ENCODE measurements at regions not wholly inside any gene's neighbourhood (a gene's known extent, or its start where the extent isn't known, plus 50 kb on each side); places are given as distances from the start of the nearest gene placed in this dataset.
"Not testable (repeated sequence)": the region's sequence is repeated elsewhere in the genome, so short reads cannot be mapped to it uniquely, and the experiment has no call there.

GRCh38 chr2:137910641-137911040 lies 53.6 kb upstream of the HNMT start:
- intact Hi-C loops (cut with DNase I) = loop anchor here (10.0 kb wide), 1 partner anchor 914 kb away; no protein-coding TSS in a partner anchor
- no peaks in the 10 kb centered on the region for H3K27me3 ChIP-seq
- DNase-seq (ENCODE audit: extremely low spot score in 2 of 2) = no peak

GRCh38 chr2:137912371-137912770 lies 51.9 kb upstream of the HNMT start:
- Histone ChIP-seq H3K27me3 (no peaks in the 10 kb centered on the region), H3K4me1 (no peaks in the 10 kb centered on the region), H3K27ac (no peak overlapping the region), H3K4me3 (no peak overlapping the region), H3K36me3 (no peaks in the 10 kb centered on the region), H3K9me3 (no peaks in the 10 kb centered on the region)
- intact Hi-C loops (cut with DNase I) = loop anchor here (10.0 kb wide), 1 partner anchor 912 kb away; no protein-coding TSS in a partner anchor
- TF ChIP-seq POLR2A (IDR thresholded peaks at IDR 0.05) (no peak), POLR2AphosphoS5 (IDR thresholded peaks at IDR 0.05; ENCODE audit: insufficient read depth in 1 of 2, low read depth in 1 of 2) (no peak), CTCF (IDR thresholded peaks at IDR 0.05) (no peak)
- DNase-seq (ENCODE audit: extremely low spot score in 2 of 2) = no peak

More at GRCh38 chr2:137910641-137911040, 53.6 kb upstream of the HNMT start:
- H3K9me3 ChIP-seq = no peaks in the 10 kb centered on the region
- H3K27ac ChIP-seq = no peak overlapping the region
- H3K4me1 ChIP-seq = no peaks in the 10 kb centered on the region
- no peaks in the 10 kb centered on the region for H3K36me3 ChIP-seq
- TF ChIP-seq POLR2AphosphoS5 (IDR thresholded peaks at IDR 0.05; ENCODE audit: insufficient read depth in 1 of 2, low read depth in 1 of 2) = no peak
- peak; percentile 10 to 64 (median 40) for TF ChIP-seq CTCF (IDR thresholded peaks at IDR 0.05)
- TF ChIP-seq POLR2A (IDR thresholded peaks at IDR 0.05) = no peak
- H3K4me3 ChIP-seq = no peak overlapping the region

DNA sequence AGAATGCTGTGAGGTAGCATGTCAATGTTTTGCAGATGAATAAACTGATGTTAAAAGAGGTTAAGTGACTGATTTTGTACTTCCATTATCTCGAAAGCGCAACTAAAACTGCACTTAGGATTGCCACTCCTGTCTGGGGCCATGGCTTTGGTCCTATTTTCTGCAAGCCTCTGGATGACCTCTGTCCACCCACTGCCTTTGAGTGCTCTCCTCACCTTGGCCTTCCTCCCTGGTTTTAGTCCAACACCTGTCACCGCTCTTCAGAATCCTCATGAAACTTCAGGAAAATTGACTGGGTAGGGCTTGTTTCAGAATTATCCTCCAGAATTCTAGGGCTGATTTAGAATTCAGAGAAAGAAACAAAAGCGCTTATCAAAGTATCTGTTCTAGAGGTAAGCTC lies 51.1 kb upstream of the HNMT start:
- Histone ChIP-seq H3K9me3 (no peaks in the 10 kb centered on the region), H3K36me3 (no peaks in the 10 kb centered on the region), H3K27ac (no peak overlapping the region), H3K4me3 (no peak overlapping the region), H3K27me3 (no peaks in the 10 kb centered on the region), H3K4me1 (no peaks in the 10 kb centered on the region)
- TF ChIP-seq POLR2AphosphoS5 (IDR thresholded peaks at IDR 0.05; ENCODE audit: insufficient read depth in 1 of 2, low read depth in 1 of 2) (no peak), CTCF (IDR thresholded peaks at IDR 0.05) (no peak)
- no peak for DNase-seq (ENCODE audit: extremely low spot score in 2 of 2)
- intact Hi-C loops (cut with DNase I) = loop anchor here (10.0 kb wide), 1 partner anchor 912 kb away; no protein-coding TSS in a partner anchor

- H3K4me3 ChIP-seq; H3K27ac ChIP-seq; H3K9me3 ChIP-seq; H3K27me3 ChIP-seq; DNase-seq (ENCODE audit: extremely low spot score in 2 of 2); H3K36me3 ChIP-seq; H3K4me1 ChIP-seq: not testable (repeated sequence)
- intact Hi-C loops (cut with DNase I) = loop anchor here (10.0 kb wide), 1 partner anchor 911 kb away; no protein-coding TSS in a partner anchor
These were observed 50.6 kb upstream of the HNMT start for GRCh38 chr2:137913648-137914047.
